Osteoblast (primary cell): ENCODE measurements at regions not wholly inside any gene's neighbourhood (a gene's known extent, or its start where the extent isn't known, plus 50 kb on each side); places are given as distances from the start of the nearest gene placed in this dataset.

Experiments
- DNase-seq: peaks from one replicate; pipeline ENCODE4 v3.0.0; 2011; ENCODE audit warnings: low spot score, mixed read lengths; ENCODE audit not compliant: insufficient read length; ENCODE audit errors: missing footprints
- H2AFZ ChIP-seq: 2 replicates; pipeline ENCODE4 v1.6.0; 2011; ENCODE audit warnings: mild to moderate bottlenecking, low read length
- H3K27ac ChIP-seq: 2 replicates; pipeline ENCODE4 v1.5.1; 2011; ENCODE audit warnings: mild to moderate bottlenecking, low read depth, low read length, moderate library complexity
- H3K27me3 ChIP-seq: 2 replicates; pipeline ENCODE4 v1.6.0; 2012; ENCODE audit warnings: mild to moderate bottlenecking, control low read depth, inconsistent platforms, low read length, moderate library complexity; ENCODE audit not compliant: insufficient read depth
- H3K36me3 ChIP-seq: 2 replicates; pipeline ENCODE4 v1.5.1; 2011; ENCODE audit warnings: mild to moderate bottlenecking, low read length, control low read depth, moderate library complexity; ENCODE audit not compliant: insufficient read depth
- H3K4me1 ChIP-seq: 2 replicates; pipeline ENCODE4 v1.5.1; 2011; ENCODE audit warnings: mild to moderate bottlenecking, low read length, control low read depth, moderate library complexity; ENCODE audit not compliant: insufficient read depth
- H3K4me2 ChIP-seq: 2 replicates; pipeline ENCODE4 v1.6.0; 2011; ENCODE audit warnings: mild to moderate bottlenecking, low read length; ENCODE audit not compliant: insufficient read depth
- H3K4me3 ChIP-seq: fragments of 200-600 bp; sonication (generic); 3 replicates; pipeline ENCODE4 v1.5.1; 2012; ENCODE audit warnings: mild to moderate bottlenecking, low read length, inconsistent platforms; ENCODE audit not compliant: insufficient read depth
- H3K79me2 ChIP-seq: 2 replicates; pipeline ENCODE4 v1.6.0; 2012; ENCODE audit warnings: mild to moderate bottlenecking, low read length, control low read depth, inconsistent platforms; ENCODE audit not compliant: insufficient read depth
- H3K9me3 ChIP-seq: 2 replicates; pipeline ENCODE4 v1.5.1; 2011; ENCODE audit warnings: low read depth, low read length, control low read depth
- H4K20me1 ChIP-seq: 2 replicates; pipeline ENCODE4 v1.6.0; 2012; ENCODE audit warnings: mild to moderate bottlenecking, low read length, control low read depth; ENCODE audit not compliant: insufficient read depth
- CTCF ChIP-seq: IDR thresholded peaks from 2 replicates; pipeline ENCODE4 v1.5.1; 2011; ENCODE audit warnings: mild to moderate bottlenecking, low read depth, low read length, moderate library complexity; ENCODE audit errors: extremely low read depth

- TF ChIP-seq CTCF = no peak
- no peaks in the 10 kb centered on the region for H4K20me1 ChIP-seq
- no peak overlapping the region for H2AFZ ChIP-seq
- H3K27ac ChIP-seq = no peak overlapping the region
- H3K4me3 ChIP-seq = no peak overlapping the region
- H3K4me2 ChIP-seq = no peak overlapping the region
- DNase-seq = no peak
- H3K27me3 ChIP-seq = no peaks in the 10 kb centered on the region
- no peaks in the 10 kb centered on the region for H3K36me3 ChIP-seq
- no peaks in the 10 kb centered on the region for H3K79me2 ChIP-seq
- peaks cover under 1% of the 10 kb centered on the region for H3K9me3 ChIP-seq
- H3K4me1 ChIP-seq = no peaks in the 10 kb centered on the region
Observed at GRCh38 chr10:64733980-64734379, 1212.8 kb downstream of the REEP3 start.

- Histone ChIP-seq H3K36me3 (no peaks in the 10 kb centered on the region), H2AFZ (no peak overlapping the region), H3K27me3 (no peaks in the 10 kb centered on the region), H3K4me3 (no peak overlapping the region), H3K9me3 (no peaks in the 10 kb centered on the region), H3K4me1 (no peaks in the 10 kb centered on the region), H4K20me1 (no peaks in the 10 kb centered on the region), H3K27ac (no peak overlapping the region), H3K79me2 (no peaks in the 10 kb centered on the region), H3K4me2 (no peak overlapping the region)
- no peak for DNase-seq
- TF ChIP-seq CTCF = no peak
Observed at GRCh38 chr10:64738462-64738861, 1217.3 kb downstream of the REEP3 start.

GRCh38 chr10:64745565-64745964 lies 1224.4 kb downstream of the REEP3 start:
- Histone ChIP-seq H3K4me3 (no peak overlapping the region), H3K27me3 (no peaks in the 10 kb centered on the region), H3K4me2 (no peak overlapping the region), H3K9me3 (no peaks in the 10 kb centered on the region), H3K79me2 (no peaks in the 10 kb centered on the region), H2AFZ (no peak overlapping the region), H3K4me1 (no peaks in the 10 kb centered on the region), H3K27ac (no peak overlapping the region), H4K20me1 (no peaks in the 10 kb centered on the region), H3K36me3 (no peaks in the 10 kb centered on the region)
- TF ChIP-seq CTCF = no peak
- DNase-seq = no peak

- Histone ChIP-seq H4K20me1 (no peaks in the 10 kb centered on the region), H3K4me3 (no peak overlapping the region), H3K4me1 (no peaks in the 10 kb centered on the region), H3K4me2 (no peak overlapping the region), H3K36me3 (no peaks in the 10 kb centered on the region), H3K27me3 (no peaks in the 10 kb centered on the region), H3K27ac (no peak overlapping the region), H3K79me2 (no peaks in the 10 kb centered on the region), H2AFZ (no peak overlapping the region), H3K9me3 (no peaks in the 10 kb centered on the region)
- no peak for DNase-seq
- no peak for TF ChIP-seq CTCF
Observed at GRCh38 chr10:64750672-64751071, 1229.5 kb downstream of the REEP3 start.
